HG03097 (cell line): ENCODE measurements at regions not wholly inside any gene's neighbourhood (a gene's known extent, or its start where the extent isn't known, plus 50 kb on each side); places are given as distances from the start of the nearest gene placed in this dataset.

Experiments
- ATAC-seq: cut with Tn5 transposase; IDR thresholded peaks from one replicate; pipeline ENCODE4 v1.9.1; 2021; ENCODE audit not compliant: unreplicated experiment, low FRiP score

- no peak for ATAC-seq
Measured at GRCh38 chr6:112774319-112774718, 427.2 kb downstream of the RFPL4B start.

DNA sequence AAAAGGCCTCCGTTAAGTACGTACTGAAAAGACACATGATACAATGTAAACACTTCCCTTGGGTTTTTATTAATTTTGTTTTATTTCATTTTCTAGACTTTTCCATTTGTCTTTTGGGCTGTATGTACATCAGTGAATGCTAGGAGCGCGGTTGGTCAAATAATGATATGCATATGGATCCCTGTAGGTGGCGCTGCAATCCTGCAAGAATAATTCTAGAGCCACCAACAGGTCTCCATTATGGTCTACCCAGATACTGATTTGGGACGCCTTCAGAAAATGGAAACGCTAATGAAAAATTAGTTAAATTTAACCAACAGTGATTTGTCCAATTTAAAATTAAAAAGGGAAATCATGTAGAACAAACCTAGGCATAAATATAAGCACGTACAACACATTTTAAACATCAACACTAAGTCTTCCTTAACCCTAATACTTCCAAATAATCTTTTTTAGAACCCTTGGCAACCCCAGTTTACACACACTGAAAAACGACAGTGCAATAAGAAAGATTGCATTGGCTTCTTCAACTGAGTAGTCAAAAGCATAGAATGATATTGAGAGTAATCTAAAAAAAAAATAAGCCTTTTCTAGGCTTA is 433.5 kb downstream of the RFPL4B start:
- peak; percentile 95 for ATAC-seq

DNA sequence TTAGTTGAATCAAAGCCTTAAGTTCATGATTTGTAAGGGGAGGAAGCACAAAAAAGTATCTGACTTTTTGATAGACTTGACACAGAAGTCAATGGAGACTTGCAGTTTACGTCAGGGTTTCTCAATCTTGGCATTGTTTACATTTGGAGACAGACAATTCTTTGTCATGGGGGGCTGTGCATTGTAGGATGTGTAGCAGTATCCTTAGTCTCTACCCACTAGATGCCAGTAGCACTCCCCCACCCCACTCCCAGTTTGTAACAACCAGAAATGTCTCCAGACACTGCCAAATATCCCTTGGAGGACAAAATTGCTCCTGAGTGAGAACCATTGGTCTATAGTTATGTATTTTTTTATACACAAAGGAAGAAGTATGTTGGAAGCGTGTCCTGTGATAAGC is 434.1 kb downstream of the RFPL4B start:
- no peak for ATAC-seq

- ATAC-seq = no peak
Measured at GRCh38 chr6:112785408-112785807, 438.3 kb downstream of the RFPL4B start.

DNA sequence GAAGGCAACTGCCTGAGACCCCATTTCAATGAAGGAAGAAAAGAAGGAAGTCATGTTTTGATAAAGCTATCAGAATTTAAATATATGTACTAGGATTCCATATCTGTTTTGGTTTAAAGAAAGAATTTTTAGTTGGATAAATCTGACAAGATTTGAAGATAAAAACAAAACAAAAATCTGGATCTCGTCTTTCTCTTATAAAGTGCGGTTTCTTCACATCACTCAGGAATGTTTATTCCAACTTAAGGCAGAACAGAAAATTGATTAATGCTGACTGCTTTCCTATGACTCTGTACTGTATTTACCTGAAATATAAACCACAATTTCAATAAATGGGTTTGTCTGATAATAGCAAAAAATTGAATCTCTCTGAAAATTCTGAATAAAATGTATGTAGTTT is 439.7 kb downstream of the RFPL4B start:
- no peak for ATAC-seq

- ATAC-seq = no peak
Measured at GRCh38 chr6:112787371-112787770, 440.2 kb downstream of the RFPL4B start.

DNA sequence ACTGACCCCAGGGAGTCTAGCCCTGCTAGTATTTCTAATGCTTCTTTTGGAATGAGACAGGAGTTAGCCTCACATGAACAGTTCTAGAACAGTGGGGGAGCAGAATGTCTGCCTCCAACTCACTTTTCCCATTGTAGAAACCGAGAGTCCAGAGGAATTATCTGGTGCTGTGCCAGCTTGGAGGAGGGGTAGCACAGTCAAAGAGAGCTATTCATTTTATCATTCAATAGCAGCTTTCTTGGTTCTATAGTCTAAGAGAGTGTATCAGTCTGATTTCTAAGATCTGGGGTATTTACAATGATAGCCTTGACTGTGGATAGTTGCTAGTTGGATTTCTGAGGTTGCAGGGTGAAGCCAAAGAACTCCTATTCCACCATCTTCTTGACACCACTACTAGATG is 448.2 kb downstream of the RFPL4B start:
- no peak for ATAC-seq

DNA sequence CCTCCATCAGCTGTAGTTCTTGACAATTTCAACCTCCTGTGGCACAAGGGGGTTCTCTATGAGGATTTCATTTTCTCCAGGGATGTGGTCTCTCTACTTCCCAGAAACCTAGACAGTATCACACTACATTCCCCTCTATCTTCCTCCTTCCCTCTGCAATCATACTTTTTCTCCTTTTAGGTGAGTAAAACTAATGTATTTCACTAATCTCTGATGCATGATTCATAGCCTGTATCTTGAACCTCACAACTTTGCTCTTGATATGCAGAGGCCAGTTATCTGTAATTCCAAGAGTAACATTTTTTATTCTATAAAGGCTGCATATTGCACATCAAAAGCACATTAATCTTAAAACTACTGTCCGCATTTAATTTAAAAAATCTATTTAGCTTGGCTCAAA is 449.6 kb downstream of the RFPL4B start:
- ATAC-seq = no peak

GRCh38 chr6:112799889-112800288 is 452.8 kb downstream of the RFPL4B start:
- ATAC-seq = no peak

- no peak for ATAC-seq
Measured at GRCh38 chr6:112800439-112800838, 453.3 kb downstream of the RFPL4B start.

- ATAC-seq = no peak
Measured at GRCh38 chr6:112800916-112801315, 453.8 kb downstream of the RFPL4B start.

GRCh38 chr6:112801468-112802080 is 454.4 kb downstream of the RFPL4B start:
- ATAC-seq = no peak

- no peak for ATAC-seq
Measured at GRCh38 chr6:112802144-112802543, 455.0 kb downstream of the RFPL4B start.

DNA sequence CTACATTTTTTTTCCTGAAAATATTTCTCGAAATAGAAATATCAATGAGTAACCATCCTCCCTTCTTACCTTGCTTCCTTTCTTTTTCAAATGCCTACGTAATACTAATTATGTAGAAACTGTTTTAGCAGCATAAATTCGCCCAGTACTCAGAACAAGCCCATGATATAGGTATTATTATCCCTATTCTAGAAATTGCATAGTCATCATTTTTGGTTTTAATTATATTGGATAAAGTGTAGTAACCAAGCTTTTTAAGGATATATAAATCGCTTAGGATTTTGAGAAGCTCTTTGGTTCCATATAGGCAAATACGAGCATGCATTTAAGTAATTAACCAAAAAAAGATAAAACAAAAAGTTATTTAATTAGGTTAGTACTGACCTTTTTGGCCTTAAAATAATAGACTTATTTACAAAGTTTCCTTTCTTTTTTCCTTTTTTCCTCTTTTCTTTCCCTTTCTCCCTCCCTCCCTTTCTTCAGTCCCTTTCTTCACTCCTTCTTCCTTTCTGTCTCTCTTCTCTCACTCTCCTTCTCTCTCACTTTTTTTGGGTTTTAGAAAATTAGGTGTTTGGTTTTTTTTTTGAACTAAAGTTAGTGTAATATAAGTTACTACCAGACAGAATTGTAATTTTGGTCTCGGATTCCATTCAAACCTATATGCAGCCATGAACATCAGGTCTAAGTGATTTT is 457.7 kb downstream of the RFPL4B start:
- ATAC-seq = no peak

DNA sequence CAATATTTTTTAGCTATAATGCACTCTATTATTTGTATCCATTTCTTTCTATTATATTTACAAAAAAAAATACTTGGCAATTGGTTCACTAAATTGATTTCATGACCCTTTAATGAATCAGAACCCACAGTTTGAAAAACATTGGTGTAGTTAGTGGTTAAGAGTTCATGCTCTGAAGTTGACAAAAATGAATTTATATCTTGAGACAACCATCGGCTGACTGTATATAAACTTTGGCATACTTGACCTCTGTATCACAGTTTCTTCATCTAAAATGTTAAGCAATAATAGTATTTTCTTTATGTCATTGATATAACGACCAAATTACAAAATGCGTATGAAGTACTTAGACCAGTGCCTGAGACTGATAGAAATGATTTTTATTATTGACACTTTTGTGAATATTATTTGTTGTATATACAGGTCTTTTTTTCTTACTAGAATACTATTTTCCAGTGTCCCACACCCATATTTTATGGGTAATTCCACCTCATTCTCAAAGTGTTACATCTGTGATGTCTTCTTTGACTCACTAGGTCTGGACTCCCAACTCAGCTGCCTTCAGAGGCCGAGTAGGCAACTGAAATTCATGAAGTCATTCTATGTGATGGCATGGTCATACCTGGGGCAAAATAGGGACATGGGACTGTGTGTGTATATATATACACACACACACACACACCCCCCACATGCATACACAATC is 459.2 kb downstream of the RFPL4B start:
- no peak for ATAC-seq

DNA sequence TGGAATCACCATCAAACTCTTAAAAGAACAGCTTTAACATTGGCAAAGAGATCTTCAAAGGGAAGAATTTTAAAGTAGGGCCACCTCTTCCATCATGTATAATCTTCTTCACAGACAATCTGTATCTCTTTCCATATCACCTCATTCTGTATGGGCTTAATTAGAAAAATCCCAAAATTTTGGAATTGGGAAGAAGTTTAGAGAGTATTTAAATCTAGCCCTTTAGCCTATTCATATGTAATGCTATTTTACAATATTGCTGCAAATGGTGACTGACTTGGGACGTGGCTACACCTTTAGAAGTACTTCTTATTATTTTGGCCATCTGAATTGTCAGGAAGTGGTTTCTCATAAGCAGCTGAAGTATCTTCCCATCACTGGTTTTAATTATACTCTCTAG is 474.3 kb downstream of the RFPL4B start:
- ATAC-seq = no peak

GRCh38 chr6:112822769-112823168 is 475.6 kb downstream of the RFPL4B start:
- ATAC-seq = no peak

DNA sequence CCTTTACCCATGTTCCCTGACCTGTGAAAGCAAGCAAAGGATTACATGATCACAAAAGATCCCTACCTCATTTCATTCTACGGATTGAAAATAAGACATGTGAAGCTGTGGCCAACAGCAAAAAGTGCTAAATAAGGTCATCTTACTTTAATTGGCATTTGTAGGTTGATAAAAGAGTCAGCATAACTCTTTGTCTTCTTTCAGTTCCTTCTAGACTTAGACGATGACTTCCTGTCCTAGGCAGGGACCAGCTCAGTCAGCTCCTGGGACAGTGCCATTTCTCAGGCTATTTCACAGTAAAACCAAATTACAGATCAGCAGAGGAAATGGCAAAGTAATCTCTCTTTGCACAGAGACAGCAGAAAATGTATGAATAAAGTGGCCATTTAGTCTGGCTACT is 480.7 kb downstream of the RFPL4B start:
- peak; percentile 80 for ATAC-seq

DNA sequence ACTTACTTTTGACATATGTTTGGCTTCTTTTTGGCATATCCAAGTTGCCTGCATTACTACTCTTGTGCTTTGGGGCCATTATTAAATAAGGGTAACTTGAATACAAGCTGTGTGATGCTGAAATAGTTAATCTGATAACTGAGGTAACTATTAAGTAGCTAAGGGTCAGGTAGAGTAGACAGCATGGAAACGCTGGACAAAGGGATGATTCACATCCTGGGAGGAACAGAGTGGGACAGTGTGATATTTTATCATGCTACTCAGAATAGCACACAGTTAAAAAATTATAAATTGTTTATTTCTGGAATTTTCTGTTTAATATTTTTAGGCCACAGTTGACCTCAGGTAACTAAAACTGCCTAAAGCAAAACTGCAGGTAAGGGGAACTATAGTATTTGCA is 483.9 kb downstream of the RFPL4B start:
- no peak for ATAC-seq

GRCh38 chr6:112833581-112834131 is 486.5 kb downstream of the RFPL4B start:
- ATAC-seq = no peak

- no peak for ATAC-seq
Measured at GRCh38 chr6:112835078-112835477, 487.9 kb downstream of the RFPL4B start.
